Esophagus squamous epithelium (tissue), 4 donors: ENCODE measurements at regions not wholly inside any gene's neighbourhood (a gene's known extent, or its start where the extent isn't known, plus 50 kb on each side); places are given as distances from the start of the nearest gene placed in this dataset.

Experiments
- CTCF ChIP-seq, 6 experiments: fragments of 450-650 bp in 4 of 6; fragments of 200-600 bp in 2 of 6; sonication (generic) in 2 of 6; IDR thresholded peaks; one replicate each; pipeline ENCODE4 v1.5.1; 2016 to 2019; ENCODE audit warnings: antibody characterized with exemption in 6 of 6, mild to moderate bottlenecking in 4 of 6, moderate library complexity in 4 of 6
- POLR2A ChIP-seq, 4 donors: fragments of 450-650 bp; IDR thresholded peaks; one replicate each; pipeline ENCODE4 v1.6.1; 2017; ENCODE audit warnings: antibody characterized with exemption in 4 of 4, mild to moderate bottlenecking in 4 of 4, moderate library complexity in 3 of 4

GRCh38 chr5:40093550-40093949, 586.2 kb upstream of the PTGER4 start:
- TF ChIP-seq POLR2A (IDR thresholded peaks at IDR 0.05) (no peak), CTCF (IDR thresholded peaks at IDR 0.05) (no peak)
